OCI-LY3 (cell line): ENCODE measurements at regions not wholly inside any gene's neighbourhood (a gene's known extent, or its start where the extent isn't known, plus 50 kb on each side); places are given as distances from the start of the nearest gene placed in this dataset.

Experiments
- H2AFZ ChIP-seq: fragments of 200-600, 300-600 bp; shearing (Covaris generic); 2 replicates; pipeline ENCODE4 v1.6.0; 2014; ENCODE audit warnings: antibody characterized with exemption, low read depth, low read length
- H3K27ac ChIP-seq: fragments of 200-600, 300-600 bp; sonication (generic); 2 replicates; pipeline ENCODE4 v1.5.1; 2014; ENCODE audit warnings: mild to moderate bottlenecking, low read length, moderate library complexity, mixed read lengths
- H3K27me3 ChIP-seq: fragments of 200-600, 300-600 bp; sonication (generic); 2 replicates; pipeline ENCODE4 v1.6.1; 2014; ENCODE audit warnings: low read depth, low read length, mixed read lengths
- H3K36me3 ChIP-seq: fragments of 200-600, 300-600 bp; sonication (generic); replicated peaks from 2 replicates; pipeline ENCODE3; 2014; ENCODE audit warnings: low read depth, low read length, mixed read lengths
- H3K4me1 ChIP-seq: fragments of 300-600, 200-600 bp; sonication (generic); 2 replicates; pipeline ENCODE4 v1.6.1; 2014; ENCODE audit warnings: low read length, mixed read lengths
- H3K4me2 ChIP-seq: fragments of 200-600, 300-600 bp; sonication (generic); 2 replicates; pipeline ENCODE4 v1.6.1; 2014; ENCODE audit warnings: low read length, mixed read lengths
- H3K4me3 ChIP-seq: fragments of 300-600, 200-600 bp; sonication (generic); 2 replicates; pipeline ENCODE4 v1.5.1; 2014; ENCODE audit warnings: antibody characterized with exemption, mild to moderate bottlenecking, low read length, moderate library complexity
- H3K79me2 ChIP-seq: fragments of 300-600, 200-600 bp; shearing (Covaris generic); 2 replicates; pipeline ENCODE4 v1.6.1; 2014; ENCODE audit warnings: mild to moderate bottlenecking, low read length, mixed read lengths
- H3K9ac ChIP-seq: fragments of 300-600, 200-600 bp; shearing (Covaris generic); 2 replicates; pipeline ENCODE4 v1.6.0; 2014; ENCODE audit warnings: mild to moderate bottlenecking, low read length, moderate library complexity
- H3K9me3 ChIP-seq: fragments of 200-600, 300-600 bp; shearing (Covaris generic); 2 replicates; pipeline ENCODE4 v1.6.1; 2014; ENCODE audit warnings: low read length, mixed read lengths; ENCODE audit not compliant: insufficient read depth
- H4K20me1 ChIP-seq: fragments of 200-600, 300-600 bp; sonication (generic); 2 replicates; pipeline ENCODE4 v1.6.1; 2016; ENCODE audit warnings: low read length, mixed read lengths; ENCODE audit not compliant: insufficient read depth
- CTCF ChIP-seq: fragments of 200-600, 300-600 bp; sonication (generic); IDR thresholded peaks from 2 replicates; pipeline ENCODE4 v1.5.1; 2014; ENCODE audit warnings: antibody characterized with exemption, low read length, low read depth
- EZH2phosphoT487 ChIP-seq: fragments of 200-600 bp; shearing (Covaris generic); IDR thresholded peaks from 2 replicates; pipeline ENCODE4 v1.6.1; 2018; ENCODE audit warnings: antibody characterized with exemption, mixed run types, low read depth

- H3K4me3 ChIP-seq = no peak overlapping the region
- no peaks in the 10 kb centered on the region for H3K9me3 ChIP-seq
- peaks cover 14% of the 10 kb centered on the region for H3K4me1 ChIP-seq
- TF ChIP-seq CTCF (no peak), EZH2phosphoT487 (no peak)
- no peak overlapping the region for H2AFZ ChIP-seq
- H3K27ac ChIP-seq = no peak overlapping the region
- no peak overlapping the region for H3K9ac ChIP-seq
- no peaks in the 10 kb centered on the region for H3K27me3 ChIP-seq
- no peaks in the 10 kb centered on the region for H3K36me3 ChIP-seq
- H3K79me2 ChIP-seq = no peaks in the 10 kb centered on the region
- H3K4me2 ChIP-seq = no peak overlapping the region
- no peaks in the 10 kb centered on the region for H4K20me1 ChIP-seq
Observed at GRCh38 chr1:65688848-65689247, 103.8 kb upstream of the PDE4B start.

DNA sequence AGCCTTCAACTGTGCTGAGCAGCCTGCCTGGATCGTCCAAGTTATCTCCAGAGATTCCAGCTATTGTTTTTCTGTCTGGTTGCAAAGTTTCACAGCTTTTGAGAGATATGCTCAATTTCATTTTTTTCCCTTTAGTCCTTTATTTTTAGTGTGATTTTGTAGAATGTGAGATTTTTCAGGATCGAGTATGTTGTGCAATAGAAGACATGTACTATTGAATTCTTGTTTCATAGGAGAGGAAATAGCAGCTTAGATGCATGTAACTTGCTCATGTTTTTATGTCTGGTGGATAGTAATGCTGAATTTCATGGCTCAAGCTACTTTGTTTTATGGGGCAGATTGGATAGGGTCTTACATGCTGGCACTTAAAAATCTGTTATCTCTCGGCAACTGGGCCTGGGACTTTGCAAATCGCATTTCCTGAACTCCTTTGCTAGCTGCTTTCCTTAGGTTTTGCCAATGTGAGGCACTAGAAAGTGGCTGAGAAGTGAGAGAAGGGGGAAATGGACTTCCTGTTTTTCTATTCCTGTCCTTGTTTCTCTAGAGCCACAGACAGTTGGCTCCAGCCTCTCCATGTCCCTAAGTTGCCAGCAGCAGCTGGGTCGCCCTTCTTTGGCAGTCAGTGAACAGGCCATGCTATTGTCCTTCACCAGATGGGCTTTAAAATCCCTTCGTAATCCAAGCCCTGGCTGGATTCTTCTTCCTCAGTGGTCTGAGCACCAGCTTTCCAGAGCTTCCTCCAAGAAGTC, 101.4 kb upstream of the PDE4B start:
- H3K27me3 ChIP-seq = no peaks in the 10 kb centered on the region
- TF ChIP-seq EZH2phosphoT487 (no peak), CTCF (no peak)
- H3K4me2 ChIP-seq = no peak overlapping the region
- no peaks in the 10 kb centered on the region for H3K79me2 ChIP-seq
- H3K9me3 ChIP-seq = no peaks in the 10 kb centered on the region
- no peak overlapping the region for H3K27ac ChIP-seq
- no peak overlapping the region for H3K9ac ChIP-seq
- no peak overlapping the region for H2AFZ ChIP-seq
- H4K20me1 ChIP-seq = no peaks in the 10 kb centered on the region
- H3K36me3 ChIP-seq = no peaks in the 10 kb centered on the region
- peaks cover 18% of the 10 kb centered on the region for H3K4me1 ChIP-seq
- no peak overlapping the region for H3K4me3 ChIP-seq

DNA sequence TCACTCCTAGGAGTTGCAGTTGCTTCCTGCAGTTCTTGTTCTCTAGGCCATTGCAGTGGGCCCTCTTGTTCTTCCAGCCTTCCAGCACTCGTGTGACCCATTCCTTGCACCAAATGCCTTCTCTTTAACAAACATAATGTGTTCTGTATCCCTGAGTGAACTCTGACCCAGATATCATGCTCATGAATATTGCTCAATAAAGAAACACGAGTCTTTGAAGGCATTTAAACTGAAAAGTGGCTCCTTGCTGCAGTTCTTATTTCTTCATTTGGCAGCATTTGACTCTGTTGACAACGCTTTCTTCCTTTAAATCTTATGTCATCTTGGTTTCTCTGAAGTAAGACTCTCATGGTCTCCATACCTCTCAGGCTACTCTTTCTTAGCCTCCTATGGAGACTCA, 100.7 kb upstream of the PDE4B start:
- no peak overlapping the region for H3K9ac ChIP-seq
- H3K27me3 ChIP-seq = no peaks in the 10 kb centered on the region
- no peaks in the 10 kb centered on the region for H3K79me2 ChIP-seq
- TF ChIP-seq CTCF (no peak), EZH2phosphoT487 (no peak)
- no peak overlapping the region for H3K4me3 ChIP-seq
- H3K4me1 ChIP-seq = peaks cover 18% of the 10 kb centered on the region
- no peak overlapping the region for H3K27ac ChIP-seq
- no peaks in the 10 kb centered on the region for H3K36me3 ChIP-seq
- no peak overlapping the region for H2AFZ ChIP-seq
- no peaks in the 10 kb centered on the region for H3K9me3 ChIP-seq
- no peaks in the 10 kb centered on the region for H4K20me1 ChIP-seq
- H3K4me2 ChIP-seq = no peak overlapping the region

DNA sequence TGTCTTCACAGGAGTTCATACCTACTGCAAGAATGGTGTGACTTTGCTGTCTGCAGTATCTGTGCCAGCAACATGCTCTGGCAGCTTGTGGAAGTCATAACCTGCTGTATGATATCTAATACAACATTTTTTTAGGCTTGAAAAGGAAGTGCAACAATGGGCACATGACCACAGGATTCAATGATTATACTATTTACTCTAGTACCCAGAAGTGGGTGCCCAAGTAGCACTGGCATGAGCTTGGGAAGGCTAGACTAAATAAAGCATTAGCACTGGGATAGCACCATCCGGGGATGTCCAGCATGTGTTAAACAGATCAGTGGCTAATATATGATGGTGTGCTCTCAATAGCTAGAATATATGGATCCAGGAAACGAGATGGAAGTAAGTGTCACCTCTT, 98.6 kb upstream of the PDE4B start:
- no peak overlapping the region for H3K27ac ChIP-seq
- no peaks in the 10 kb centered on the region for H3K9me3 ChIP-seq
- TF ChIP-seq CTCF = no peak
- TF ChIP-seq EZH2phosphoT487 = no peak
- H3K27me3 ChIP-seq = no peaks in the 10 kb centered on the region
- H3K36me3 ChIP-seq = no peaks in the 10 kb centered on the region
- no peak overlapping the region for H3K4me3 ChIP-seq
- H3K4me2 ChIP-seq = no peak overlapping the region
- H3K9ac ChIP-seq = no peak overlapping the region
- no peak overlapping the region for H2AFZ ChIP-seq
- no peaks in the 10 kb centered on the region for H4K20me1 ChIP-seq
- H3K4me1 ChIP-seq = peaks cover 10% of the 10 kb centered on the region
- H3K79me2 ChIP-seq = no peaks in the 10 kb centered on the region
